CD14-positive monocyte (primary cell): ENCODE measurements at regions not wholly inside any gene's neighbourhood (a gene's known extent, or its start where the extent isn't known, plus 50 kb on each side); places are given as distances from the start of the nearest gene placed in this dataset.

Experiments
- DNase-seq, 3 donors: peaks; one replicate each; pipeline ENCODE4 v3.0.0-alpha.2; 2011 to 2022
- H2AFZ ChIP-seq: 2 replicates; pipeline ENCODE4 v1.6.0; 2012; ENCODE audit warnings: mild to moderate bottlenecking, low read depth, low read length, inconsistent platforms; ENCODE audit not compliant: insufficient read depth, poor library complexity, severe bottlenecking
- H3K27ac ChIP-seq, 2 donors: 1 replicate in 1 of 2; 2 replicates in 1 of 2; pipeline ENCODE4 v1.5.1; 2012 to 2013; ENCODE audit warnings: low read length in 2 of 2, control low read depth in 1 of 2, inconsistent platforms in 1 of 2, low read depth in 1 of 2, mild to moderate bottlenecking in 1 of 2
- H3K27me3 ChIP-seq, 2 donors: one replicate each; pipeline versions ENCODE4 v1.6.0 to v1.6.1; 2011 to 2013; ENCODE audit warnings: low read length in 2 of 2; ENCODE audit not compliant: control insufficient read depth in 2 of 2, insufficient read depth in 2 of 2
- H3K36me3 ChIP-seq, 2 donors: replicated peaks in 1 of 2; 1 replicate in 1 of 2; 2 replicates in 1 of 2; pipeline versions ENCODE4 v1.5.1 to v1.6.1; 2012 to 2013; ENCODE audit warnings: low read length in 2 of 2, control low read depth in 1 of 2, inconsistent platforms in 1 of 2, mild to moderate bottlenecking in 1 of 2; ENCODE audit not compliant: insufficient read depth in 2 of 2, control insufficient read depth in 1 of 2
- H3K4me1 ChIP-seq, 2 donors: 1 replicate in 1 of 2; 2 replicates in 1 of 2; pipeline versions ENCODE4 v1.5.1 to v1.6.1; 2012 to 2013; ENCODE audit warnings: low read length in 2 of 2, control low read depth in 1 of 2, inconsistent platforms in 1 of 2, mild to moderate bottlenecking in 1 of 2, moderate library complexity in 1 of 2; ENCODE audit not compliant: insufficient read depth in 2 of 2, control insufficient read depth in 1 of 2
- H3K4me2 ChIP-seq: replicated peaks from 2 replicates; pipeline ENCODE3; 2012; ENCODE audit warnings: low read length, moderate library complexity, mild to moderate bottlenecking; ENCODE audit not compliant: poor library complexity, severe bottlenecking; ENCODE audit errors: extremely low read depth
- H3K4me3 ChIP-seq, 3 experiments: fragments of 200-600 bp in 1 of 3; sonication (generic) in 1 of 3; replicated peaks in 1 of 3; 1 replicate in 2 of 3; 2 replicates in 1 of 3; pipeline ENCODE4 v1.5.1; 2011 to 2013; ENCODE audit warnings: low read length in 3 of 3, mild to moderate bottlenecking in 3 of 3, control low read depth in 2 of 3, low read depth in 2 of 3, inconsistent platforms in 1 of 3, moderate library complexity in 1 of 3
- H3K79me2 ChIP-seq: 2 replicates; pipeline ENCODE4 v1.6.0; 2012; ENCODE audit warnings: mild to moderate bottlenecking, control low read depth, inconsistent platforms, low read length, moderate library complexity; ENCODE audit not compliant: insufficient read depth
- H3K9ac ChIP-seq: 2 replicates; pipeline ENCODE4 v1.6.0; 2017; ENCODE audit warnings: low read length, mild to moderate bottlenecking; ENCODE audit not compliant: insufficient read depth, poor library complexity, severe bottlenecking
- H3K9me3 ChIP-seq, 2 donors: replicated peaks in 1 of 2; 1 replicate in 1 of 2; 2 replicates in 1 of 2; pipeline versions ENCODE4 v1.5.1 to v1.6.1; 2012 to 2013; ENCODE audit warnings: low read length in 2 of 2, control low read depth in 1 of 2; ENCODE audit not compliant: control insufficient read depth in 1 of 2, insufficient read depth in 1 of 2
- H4K20me1 ChIP-seq: 2 replicates; pipeline ENCODE4 v1.6.0; 2012; ENCODE audit warnings: mild to moderate bottlenecking, low read length, control low read depth, moderate library complexity; ENCODE audit not compliant: insufficient read depth
- H3K27ac Mint-ChIP-seq, 7 donors: one replicate each; pipeline ENCODE4 v1.8.0; 2020; ENCODE audit warnings: mild to moderate bottlenecking in 7 of 7, mixed read lengths in 7 of 7, moderate library complexity in 6 of 7, inconsistent platforms in 2 of 7
- H3K27me3 Mint-ChIP-seq, 3 donors: one replicate each; pipeline ENCODE4 v1.8.0; 2021 to 2022; ENCODE audit warnings: low read depth in 3 of 3, mild to moderate bottlenecking in 3 of 3, mixed read lengths in 3 of 3, moderate library complexity in 3 of 3, inconsistent platforms in 1 of 3
- H3K36me3 Mint-ChIP-seq, 2 donors: one replicate each; pipeline ENCODE4 v1.8.0; 2020; ENCODE audit warnings: mixed read lengths in 2 of 2, inconsistent platforms in 1 of 2, mild to moderate bottlenecking in 1 of 2
- H3K4me1 Mint-ChIP-seq: one replicate; pipeline ENCODE4 v1.8.0; 2020; ENCODE audit warnings: mild to moderate bottlenecking, mixed read lengths
- H3K4me3 Mint-ChIP-seq, 2 donors: one replicate each; pipeline ENCODE4 v1.8.0; 2020; ENCODE audit warnings: mild to moderate bottlenecking in 2 of 2, mixed read lengths in 2 of 2, moderate library complexity in 1 of 2
- H3K9me3 Mint-ChIP-seq, 7 donors: one replicate each; pipeline ENCODE4 v1.8.0; 2020 to 2022; ENCODE audit warnings: mixed read lengths in 7 of 7, mild to moderate bottlenecking in 6 of 7, moderate library complexity in 6 of 7, inconsistent platforms in 2 of 7
- WGBS: methylation state at CpG from one replicate; pipeline ENCODE4 v1.1.5; 2013; ENCODE audit warnings: missing lambda C conversion rate; ENCODE audit not compliant: insufficient coverage; 5-methylcytosine and 5-hydroxymethylcytosine counted together
- intact Hi-C, 2 donors: fragments of 100-400 bp; cut with micrococcal nuclease; formaldehyde crosslinking; loops; one replicate each; pipeline versions ENCODE4 v1.15.0 to v1.15.1; 2023
- TF ChIP-seq, protein P1 (sequence below): fragments of 200-600 bp; IDR thresholded peaks from one replicate; pipeline ENCODE4 v1.8.0; 2022; ENCODE audit warnings: antibody characterized with exemption, mild to moderate bottlenecking

DNA sequence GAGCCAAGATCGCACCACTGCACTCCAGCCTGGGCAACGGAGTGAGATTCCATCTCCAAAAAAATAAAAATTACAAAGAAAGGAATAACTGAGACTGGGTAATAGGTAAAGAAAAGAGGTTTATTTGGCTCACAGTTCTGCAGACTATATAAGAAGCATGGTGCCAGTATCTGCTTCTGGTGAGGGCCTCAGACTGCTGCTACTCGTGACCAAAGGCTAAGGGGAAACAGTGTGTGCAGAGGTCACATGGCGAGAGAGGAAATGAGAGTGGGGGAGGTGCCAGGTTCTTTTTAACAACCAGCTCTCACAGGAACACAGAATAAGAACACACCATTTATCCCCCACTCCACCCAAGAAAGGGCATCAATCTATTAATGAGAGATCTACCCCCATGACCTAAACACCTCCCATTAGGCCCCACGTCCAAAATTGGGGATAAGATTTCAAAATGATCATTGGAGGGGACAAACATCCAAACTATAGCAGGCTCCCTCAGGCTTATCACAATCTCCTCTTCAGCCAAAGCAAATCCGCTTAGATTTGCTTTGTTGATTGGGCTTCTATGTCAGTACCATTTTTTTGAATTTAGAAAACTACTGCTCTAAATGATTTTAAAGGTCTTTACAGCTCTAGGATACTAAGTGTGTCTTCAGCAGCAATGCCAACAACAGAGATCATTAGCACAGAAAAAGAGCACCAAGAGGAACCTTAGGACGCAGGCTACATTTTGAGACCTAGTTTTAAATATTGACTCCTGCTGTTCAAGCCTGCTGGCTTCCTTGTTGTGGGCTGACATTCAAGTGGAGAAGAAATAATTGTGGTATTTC lies 84.2 kb upstream of the TBL1XR1 start:
- Histone ChIP-seq H2AFZ (peak overlapping the region; percentile 15), H3K27ac (peak overlapping the region in 1 of 2 donors; percentile 65), H3K4me3 (peak overlapping the region in 1 of 3 experiments; percentile 20), H3K36me3 (no peaks in the 10 kb centered on the region), H3K4me2 (peak overlapping the region; percentile 27), H3K4me1 (peaks cover 37 to 38% of the 10 kb centered on the region in 2 donors), H4K20me1 (no peaks in the 10 kb centered on the region), H3K9me3 (peaks cover 0 to 6% of the 10 kb centered on the region in 2 donors), H3K9ac (no peak overlapping the region), H3K27me3 (no peaks in the 10 kb centered on the region), H3K79me2 (no peaks in the 10 kb centered on the region)
- peaks cover 4 to 14% (median 8%) of the 10 kb centered on the region in 7 donors for H3K9me3 Mint-ChIP-seq
- H3K4me1 Mint-ChIP-seq = peaks cover 36% of the 10 kb centered on the region
- peak overlapping the region; percentile 65 to 87 (median 81) for H3K27ac Mint-ChIP-seq
- 83% methylated on average over 1 of the region's 7 CpGs for WGBS
- peak; percentile 40 to 50 (median 47) for DNase-seq
- intact Hi-C loops = no loop called here
- TF ChIP-seq, protein P1, sequence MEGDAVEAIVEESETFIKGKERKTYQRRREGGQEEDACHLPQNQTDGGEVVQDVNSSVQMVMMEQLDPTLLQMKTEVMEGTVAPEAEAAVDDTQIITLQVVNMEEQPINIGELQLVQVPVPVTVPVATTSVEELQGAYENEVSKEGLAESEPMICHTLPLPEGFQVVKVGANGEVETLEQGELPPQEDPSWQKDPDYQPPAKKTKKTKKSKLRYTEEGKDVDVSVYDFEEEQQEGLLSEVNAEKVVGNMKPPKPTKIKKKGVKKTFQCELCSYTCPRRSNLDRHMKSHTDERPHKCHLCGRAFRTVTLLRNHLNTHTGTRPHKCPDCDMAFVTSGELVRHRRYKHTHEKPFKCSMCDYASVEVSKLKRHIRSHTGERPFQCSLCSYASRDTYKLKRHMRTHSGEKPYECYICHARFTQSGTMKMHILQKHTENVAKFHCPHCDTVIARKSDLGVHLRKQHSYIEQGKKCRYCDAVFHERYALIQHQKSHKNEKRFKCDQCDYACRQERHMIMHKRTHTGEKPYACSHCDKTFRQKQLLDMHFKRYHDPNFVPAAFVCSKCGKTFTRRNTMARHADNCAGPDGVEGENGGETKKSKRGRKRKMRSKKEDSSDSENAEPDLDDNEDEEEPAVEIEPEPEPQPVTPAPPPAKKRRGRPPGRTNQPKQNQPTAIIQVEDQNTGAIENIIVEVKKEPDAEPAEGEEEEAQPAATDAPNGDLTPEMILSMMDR = no peak
- no peaks in the 10 kb centered on the region for H3K36me3 Mint-ChIP-seq
- peaks cover 0 to 3% (median 0%) of the 10 kb centered on the region in 3 donors for H3K27me3 Mint-ChIP-seq
- H3K4me3 Mint-ChIP-seq = no peak overlapping the region

GRCh38 chr3:177282119-177282655 lies 84.9 kb upstream of the TBL1XR1 start:
- no peak overlapping the region for H3K4me3 Mint-ChIP-seq
- WGBS = no CpG with 5 or more reads among the region's 1 CpG
- H3K4me1 Mint-ChIP-seq = peaks cover 40% of the 10 kb centered on the region
- H3K36me3 ChIP-seq = no peaks in the 10 kb centered on the region
- H2AFZ ChIP-seq = peak overlapping the region; percentile 15
- H3K4me1 ChIP-seq = peaks cover 40 to 41% of the 10 kb centered on the region in 2 donors
- no peak overlapping the region for H3K4me3 ChIP-seq
- no peaks in the 10 kb centered on the region for H3K36me3 Mint-ChIP-seq
- peaks cover 4 to 12% (median 8%) of the 10 kb centered on the region in 7 donors for H3K9me3 Mint-ChIP-seq
- H3K27me3 ChIP-seq = no peaks in the 10 kb centered on the region
- intact Hi-C loops = no loop called here
- DNase-seq = no peak
- H3K9me3 ChIP-seq = peaks cover 0 to 6% of the 10 kb centered on the region in 2 donors
- TF ChIP-seq, protein P1 = no peak
- peak overlapping the region in 4 of 7 donors; percentile 40 to 88 (median 74) for H3K27ac Mint-ChIP-seq
- H3K9ac ChIP-seq = no peak overlapping the region
- H3K27me3 Mint-ChIP-seq = peaks cover 0 to 3% (median 0%) of the 10 kb centered on the region in 3 donors
- no peak overlapping the region for H3K4me2 ChIP-seq
- no peaks in the 10 kb centered on the region for H3K79me2 ChIP-seq
- no peaks in the 10 kb centered on the region for H4K20me1 ChIP-seq
- peak overlapping the region in 1 of 2 donors; percentile 65 for H3K27ac ChIP-seq
